Right lobe of liver (tissue), 6 donors: ENCODE measurements at regions not wholly inside any gene's neighbourhood (a gene's known extent, or its start where the extent isn't known, plus 50 kb on each side); places are given as distances from the start of the nearest gene placed in this dataset.

Experiments
- ATAC-seq, 4 donors: fragments of 200-7000 bp; cut with Tn5 transposase; one replicate each; pipeline ENCODE4 v1.9.1; 2020; ENCODE audit warnings: mild to moderate bottlenecking in 4 of 4, moderate library complexity in 4 of 4
- DNase-seq, 3 donors: peaks; one replicate each; pipeline ENCODE4 v3.0.0-alpha.2; 2020
- H3K27ac ChIP-seq, 3 donors: fragments of 200-600 bp; one replicate each; pipeline ENCODE4 v1.8.0; 2022
- H3K27me3 ChIP-seq, 2 donors: fragments of 200-600 bp; one replicate each; pipeline ENCODE4 v1.8.0; 2022
- H3K36me3 ChIP-seq, 4 donors: fragments of 200-600 bp; sonication (generic) in 1 of 4; one replicate each; pipeline versions ENCODE4 v1.5.1 to v1.8.0; 2017 to 2022; ENCODE audit warnings: control low read depth in 1 of 4
- H3K4me1 ChIP-seq, 4 donors: fragments of 200-600 bp; sonication (generic) in 1 of 4; one replicate each; pipeline versions ENCODE4 v1.5.1 to v1.8.0; 2017 to 2022; ENCODE audit warnings: control low read depth in 1 of 4
- H3K4me3 ChIP-seq, 3 donors: fragments of 200-600 bp; one replicate each; pipeline ENCODE4 v1.8.0; 2022
- H3K9me3 ChIP-seq, 4 donors: fragments of 200-600 bp; sonication (generic) in 1 of 4; one replicate each; pipeline versions ENCODE4 v1.5.1 to v1.8.0; 2017 to 2022; ENCODE audit warnings: control low read depth in 1 of 4
- POLR2A ChIP-seq: fragments of 450-650 bp; IDR thresholded peaks from one replicate; pipeline ENCODE4 v1.6.1; 2017; ENCODE audit warnings: antibody characterized with exemption, mild to moderate bottlenecking
- WGBS: methylation state at CpG from one replicate; pipeline ENCODE4 v1.1.6; 2018; ENCODE audit warnings: low coverage, low lambda C conversion rate; ENCODE audit not compliant: insufficient coverage; ENCODE audit errors: missing lambda C conversion rate; 5-methylcytosine and 5-hydroxymethylcytosine counted together
- intact Hi-C, 2 donors: fragments of 100-400 bp; cut with DNase I; formaldehyde crosslinking; loops; one replicate each; pipeline versions ENCODE4 v1.11.2 to v1.14.1; 2022
- TF ChIP-seq, protein P1 (sequence below), 4 donors: fragments of 200-600 bp in 3 of 4; fragments of 450-650 bp in 1 of 4; IDR thresholded peaks; one replicate each; pipeline versions ENCODE4 v1.5.1 to v1.8.0; 2016 to 2022; ENCODE audit warnings: antibody characterized with exemption in 4 of 4, mild to moderate bottlenecking in 2 of 4
- donor health status: DM: no; HTN: yes; CAD: no.
- donor health status: DM: no; HTN: no; CAD: no.
- donor health status: DM: no; HTN: no; CAD: no.
- donor health status: DM: no; HTN: yes; CAD: no.
- donor health status: DM: no; HTN: yes; CAD: no.

DNA sequence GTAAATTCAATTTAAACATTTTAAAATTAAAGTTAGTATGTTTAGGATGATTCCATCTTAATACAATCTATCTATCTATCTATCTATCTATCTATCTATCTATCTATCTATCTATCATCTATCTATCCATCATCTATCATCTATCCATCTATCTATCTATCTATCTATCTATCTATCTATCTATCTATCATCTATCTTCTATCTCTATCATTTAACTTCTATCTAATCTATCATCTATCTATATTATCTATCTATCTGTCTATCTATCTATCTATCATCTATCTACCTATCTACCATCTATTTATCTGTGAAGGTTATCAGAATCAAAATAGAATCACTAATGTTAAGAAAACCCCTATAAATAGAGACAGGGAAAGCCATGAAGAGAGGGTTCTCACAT, 78.3 kb downstream of the RAMP3 start:
- H3K36me3 ChIP-seq, result no peaks in the 10 kb centered on the region
- TF ChIP-seq, protein P1, sequence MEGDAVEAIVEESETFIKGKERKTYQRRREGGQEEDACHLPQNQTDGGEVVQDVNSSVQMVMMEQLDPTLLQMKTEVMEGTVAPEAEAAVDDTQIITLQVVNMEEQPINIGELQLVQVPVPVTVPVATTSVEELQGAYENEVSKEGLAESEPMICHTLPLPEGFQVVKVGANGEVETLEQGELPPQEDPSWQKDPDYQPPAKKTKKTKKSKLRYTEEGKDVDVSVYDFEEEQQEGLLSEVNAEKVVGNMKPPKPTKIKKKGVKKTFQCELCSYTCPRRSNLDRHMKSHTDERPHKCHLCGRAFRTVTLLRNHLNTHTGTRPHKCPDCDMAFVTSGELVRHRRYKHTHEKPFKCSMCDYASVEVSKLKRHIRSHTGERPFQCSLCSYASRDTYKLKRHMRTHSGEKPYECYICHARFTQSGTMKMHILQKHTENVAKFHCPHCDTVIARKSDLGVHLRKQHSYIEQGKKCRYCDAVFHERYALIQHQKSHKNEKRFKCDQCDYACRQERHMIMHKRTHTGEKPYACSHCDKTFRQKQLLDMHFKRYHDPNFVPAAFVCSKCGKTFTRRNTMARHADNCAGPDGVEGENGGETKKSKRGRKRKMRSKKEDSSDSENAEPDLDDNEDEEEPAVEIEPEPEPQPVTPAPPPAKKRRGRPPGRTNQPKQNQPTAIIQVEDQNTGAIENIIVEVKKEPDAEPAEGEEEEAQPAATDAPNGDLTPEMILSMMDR (IDR thresholded peaks at IDR 0.05), result no peak
- no peak for TF ChIP-seq POLR2A
- no peaks in the 10 kb centered on the region for H3K27me3 ChIP-seq
- no peak overlapping the region for H3K27ac ChIP-seq
- ATAC-seq (no peak), DNase-seq (no peak)
- no peak overlapping the region for H3K4me3 ChIP-seq
- intact Hi-C loops, result no loop called here
- H3K4me1 ChIP-seq, result no peaks in the 10 kb centered on the region
- no peaks in the 10 kb centered on the region for H3K9me3 ChIP-seq

DNA sequence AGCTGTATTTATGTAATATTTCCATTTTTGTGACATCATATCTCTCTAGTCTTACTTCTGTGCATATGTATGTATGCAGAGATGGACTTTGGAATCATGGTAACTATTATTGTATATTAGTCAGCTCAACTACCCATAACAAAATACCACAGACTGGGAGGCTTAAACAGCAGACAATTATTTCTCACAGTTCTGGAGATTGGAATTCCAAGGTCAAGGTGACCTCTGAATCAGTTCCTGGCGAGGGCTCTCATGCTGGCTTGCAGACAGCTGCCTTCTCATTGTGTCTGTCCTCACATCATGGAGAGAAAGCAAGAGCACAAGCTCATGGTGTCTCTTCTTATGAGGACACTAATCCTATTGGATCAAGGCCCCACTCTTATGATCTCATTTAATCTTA, 79.1 kb downstream of the RAMP3 start:
- ATAC-seq (no peak), DNase-seq (no peak)
- H3K27me3 ChIP-seq, result no peaks in the 10 kb centered on the region
- H3K36me3 ChIP-seq, result no peaks in the 10 kb centered on the region
- H3K27ac ChIP-seq, result no peak overlapping the region
- 0% methylated on average over 1 of the region's 1 CpG for WGBS
- H3K4me1 ChIP-seq, result no peaks in the 10 kb centered on the region
- intact Hi-C loops, result no loop called here
- no peaks in the 10 kb centered on the region for H3K9me3 ChIP-seq
- H3K4me3 ChIP-seq, result no peak overlapping the region
- TF ChIP-seq, protein P1 (IDR thresholded peaks at IDR 0.05), result no peak
- TF ChIP-seq POLR2A, result no peak

DNA sequence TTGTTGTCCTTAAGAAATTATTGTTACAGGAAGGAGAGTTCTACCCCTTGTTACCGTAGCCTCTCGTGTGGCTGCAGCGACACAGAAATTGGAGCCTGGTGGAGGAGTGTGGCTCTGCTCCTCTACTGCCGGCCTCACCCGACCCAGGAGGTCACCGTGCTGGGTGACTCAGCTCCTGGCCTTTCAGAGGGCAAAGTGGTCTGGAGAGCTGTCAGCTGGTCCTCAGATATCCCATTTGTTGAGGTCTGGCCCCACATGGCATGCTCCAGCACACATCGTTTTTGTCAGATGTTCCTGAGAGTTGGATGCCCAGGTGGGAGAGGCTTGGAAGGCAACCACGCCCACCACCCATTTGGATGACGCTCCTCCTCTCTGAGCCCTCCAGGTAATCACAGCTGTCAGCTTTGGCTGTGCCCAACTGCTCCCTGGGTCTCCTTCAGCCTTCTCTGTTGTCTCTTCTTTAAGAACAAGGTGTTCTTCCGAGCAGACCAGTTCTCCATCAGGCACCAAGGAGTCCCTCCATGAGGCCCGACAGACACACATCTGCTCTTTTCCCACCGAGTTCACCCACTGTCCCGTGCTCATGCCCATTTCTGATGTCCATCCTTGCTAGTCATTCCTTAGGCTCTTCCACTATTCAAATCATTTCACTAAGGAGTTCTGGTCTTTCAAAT, 80.3 kb downstream of the RAMP3 start:
- Histone ChIP-seq H3K4me3 (no peak overlapping the region), H3K27me3 (no peaks in the 10 kb centered on the region), H3K36me3 (no peaks in the 10 kb centered on the region), H3K27ac (no peak overlapping the region), H3K9me3 (no peaks in the 10 kb centered on the region), H3K4me1 (no peaks in the 10 kb centered on the region)
- intact Hi-C loops, result no loop called here
- no peak for ATAC-seq
- TF ChIP-seq POLR2A, result no peak
- TF ChIP-seq, protein P1 (IDR thresholded peaks at IDR 0.05), result no peak
- DNase-seq, result no peak
- 47% methylated on average over 10 of the region's 13 CpGs for WGBS

DNA sequence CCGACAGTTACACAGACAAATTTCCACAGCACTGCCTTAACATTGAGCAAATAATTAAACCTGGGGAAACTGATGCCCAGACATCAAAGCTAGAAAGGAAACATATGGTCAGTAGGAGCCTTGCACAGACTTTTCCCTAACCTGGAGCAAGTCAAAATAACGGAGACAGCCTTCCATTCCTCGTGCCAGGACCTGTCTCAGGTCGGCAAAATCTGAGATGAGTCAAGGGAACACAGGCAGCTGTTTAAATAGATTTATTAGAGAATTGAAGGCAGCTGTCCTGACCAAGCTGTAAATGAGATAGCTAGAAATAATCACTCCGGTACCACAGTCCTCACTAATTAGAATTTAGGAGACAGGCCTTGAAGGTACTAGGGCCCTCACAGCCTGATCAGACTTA, 81.2 kb downstream of the RAMP3 start:
- no peak for ATAC-seq
- intact Hi-C loops, result no loop called here
- Histone ChIP-seq H3K9me3 (no peaks in the 10 kb centered on the region), H3K36me3 (no peaks in the 10 kb centered on the region), H3K4me3 (no peak overlapping the region), H3K27me3 (no peaks in the 10 kb centered on the region), H3K27ac (no peak overlapping the region), H3K4me1 (no peaks in the 10 kb centered on the region)
- 43% methylated on average over 5 of the region's 5 CpGs for WGBS
- no peak for DNase-seq
- no peak for TF ChIP-seq POLR2A
- TF ChIP-seq, protein P1 (IDR thresholded peaks at IDR 0.05), result no peak

DNA sequence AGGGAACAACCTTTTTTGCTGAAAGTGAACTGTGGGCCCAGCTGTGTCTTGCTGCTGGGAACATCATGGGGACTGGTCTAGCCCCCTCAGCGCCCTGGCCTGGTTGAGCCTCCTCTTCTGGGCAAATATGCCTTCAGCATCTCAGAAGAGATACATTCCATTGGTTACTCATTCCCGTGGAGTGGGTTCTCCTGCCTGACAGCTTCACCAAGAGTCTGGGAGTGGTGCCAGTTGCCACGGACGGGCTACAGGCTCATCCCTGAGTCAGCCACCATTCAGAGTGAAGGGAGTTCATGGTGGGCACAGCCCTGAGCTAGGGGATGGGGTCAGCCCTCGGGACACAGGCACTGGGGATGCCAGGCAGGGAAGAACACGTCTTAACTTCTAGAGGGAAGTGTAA, 81.9 kb downstream of the RAMP3 start:
- intact Hi-C loops, result no loop called here
- DNase-seq (no peak), ATAC-seq (no peak)
- Histone ChIP-seq H3K4me3 (no peak overlapping the region), H3K27ac (no peak overlapping the region), H3K4me1 (no peaks in the 10 kb centered on the region), H3K27me3 (no peaks in the 10 kb centered on the region), H3K36me3 (no peaks in the 10 kb centered on the region), H3K9me3 (no peaks in the 10 kb centered on the region)
- TF ChIP-seq, protein P1 (IDR thresholded peaks at IDR 0.05), result no peak
- TF ChIP-seq POLR2A, result no peak
- WGBS, result 13% methylated on average over 2 of the region's 6 CpGs
